ENCODE measurements at regions not wholly inside any gene's neighbourhood (a gene's known extent, or its start where the extent isn't known, plus 50 kb on each side); places are given as distances from the start of the nearest gene placed in this dataset.

GRCh38 chr3:72408983-72409779, 439.1 kb downstream of the SHQ1 start:
- DNase-seq (ENCODE audit: low read depth in 2 of 2, low spot score in 1 of 2): no peak

- no peak for DNase-seq (ENCODE audit: low read depth in 2 of 2, low spot score in 1 of 2)
These were observed 440.5 kb downstream of the SHQ1 start for GRCh38 chr3:72407766-72408165.

GRCh38 chr3:72405943-72406566, 442.2 kb downstream of the SHQ1 start:
- DNase-seq (ENCODE audit: low read depth in 2 of 2, low spot score in 1 of 2): no peak

GRCh38 chr3:72401005-72401545, 447.2 kb downstream of the SHQ1 start:
- no peak for DNase-seq (ENCODE audit: low read depth in 2 of 2, low spot score in 1 of 2)

- no peak for DNase-seq (ENCODE audit: low read depth in 2 of 2, low spot score in 1 of 2)
These were observed 449.5 kb downstream of the SHQ1 start for GRCh38 chr3:72398781-72399180.

GRCh38 chr3:72397586-72397985, 450.7 kb downstream of the SHQ1 start:
- DNase-seq (ENCODE audit: low read depth in 2 of 2, low spot score in 1 of 2): no peak

GRCh38 chr3:72396899-72397298, 451.3 kb downstream of the SHQ1 start:
- DNase-seq (ENCODE audit: low read depth in 2 of 2, low spot score in 1 of 2): no peak

GRCh38 chr3:72395776-72396311, 452.4 kb downstream of the SHQ1 start:
- DNase-seq (ENCODE audit: low read depth in 2 of 2, low spot score in 1 of 2): no peak

- DNase-seq (ENCODE audit: low read depth in 2 of 2, low spot score in 1 of 2): no peak
These were observed 454.8 kb downstream of the SHQ1 start for GRCh38 chr3:72393455-72393854.

- DNase-seq (ENCODE audit: low read depth in 2 of 2, low spot score in 1 of 2): no peak
These were observed 456.6 kb downstream of the SHQ1 start for GRCh38 chr3:72391659-72392058.

GRCh38 chr3:72390841-72391240, 457.4 kb downstream of the SHQ1 start:
- DNase-seq (ENCODE audit: low read depth in 2 of 2, low spot score in 1 of 2): no peak

- DNase-seq (ENCODE audit: low read depth in 2 of 2, low spot score in 1 of 2): no peak
These were observed 459.6 kb downstream of the SHQ1 start for GRCh38 chr3:72388644-72389043.

GRCh38 chr3:72388117-72388516, 460.1 kb downstream of the SHQ1 start:
- no peak for DNase-seq (ENCODE audit: low read depth in 2 of 2, low spot score in 1 of 2)

- no peak for DNase-seq (ENCODE audit: low read depth in 2 of 2, low spot score in 1 of 2)
These were observed 461.8 kb downstream of the SHQ1 start for GRCh38 chr3:72386327-72387000.

- no peak for DNase-seq (ENCODE audit: low read depth in 2 of 2, low spot score in 1 of 2)
These were observed 463.1 kb downstream of the SHQ1 start for GRCh38 chr3:72385167-72385566.

- no peak for DNase-seq (ENCODE audit: low read depth in 2 of 2, low spot score in 1 of 2)
These were observed 463.6 kb downstream of the SHQ1 start for GRCh38 chr3:72384602-72385001.

GRCh38 chr3:72383883-72384282, 464.4 kb downstream of the SHQ1 start:
- no peak for DNase-seq (ENCODE audit: low read depth in 2 of 2, low spot score in 1 of 2)

- no peak for DNase-seq (ENCODE audit: low read depth in 2 of 2, low spot score in 1 of 2)
These were observed 465.0 kb downstream of the SHQ1 start for GRCh38 chr3:72383230-72383629.

- no peak for DNase-seq (ENCODE audit: low read depth in 2 of 2, low spot score in 1 of 2)
These were observed 465.8 kb downstream of the SHQ1 start for GRCh38 chr3:72382460-72382859.

GRCh38 chr3:72381584-72381983, 466.7 kb downstream of the SHQ1 start:
- no peak for DNase-seq (ENCODE audit: low read depth in 2 of 2, low spot score in 1 of 2)

- no peak for DNase-seq (ENCODE audit: low read depth in 2 of 2, low spot score in 1 of 2)
These were observed 467.3 kb downstream of the SHQ1 start for GRCh38 chr3:72380711-72381493.

Measured in stimulated activated CD8-positive, alpha-beta memory T cell treated with anti-CD3 and anti-CD28 coated beads, Interleukin-4, amount 100 ng/mL, for 1 hour (primary cell).